Activated T-helper 2 cell treated with anti-CD3 and anti-CD28 coated beads, Interferon-gamma antibody, Interleukin-2, Interleukin-4, amounts not matched to agents 10 μg/mL and 5 μg/mL and 100 μg/mL, durations not matched to agents 14 hours and 24 hours and 36 hours (primary cell): ENCODE measurements at regions not wholly inside any gene's neighbourhood (a gene's known extent, or its start where the extent isn't known, plus 50 kb on each side); places are given as distances from the start of the nearest gene placed in this dataset.
"Not testable (repeated sequence)": the region's sequence is repeated elsewhere in the genome, so short reads cannot be mapped to it uniquely, and the experiment has no call there.

Source experiments
- DNase-seq: peaks from one replicate; pipeline ENCODE4 v3.0.0; 2021; ENCODE audit warnings: low spot score
- H3K27ac Mint-ChIP-seq: one replicate; pipeline ENCODE4 v1.8.0; 2021; ENCODE audit warnings: mixed read lengths
- H3K27me3 Mint-ChIP-seq: one replicate; pipeline ENCODE4 v1.8.0; 2021; ENCODE audit warnings: low read depth, mixed read lengths
- H3K36me3 Mint-ChIP-seq: one replicate; pipeline ENCODE4 v1.8.0; 2021; ENCODE audit warnings: low read depth, mixed read lengths
- H3K4me1 Mint-ChIP-seq: one replicate; pipeline ENCODE4 v1.8.0; 2021; ENCODE audit warnings: low read depth, mixed read lengths
- H3K4me3 Mint-ChIP-seq: one replicate; pipeline ENCODE4 v1.8.0; 2021; ENCODE audit warnings: low read depth, mild to moderate bottlenecking, moderate library complexity, mixed read lengths
- H3K9me3 Mint-ChIP-seq: one replicate; pipeline ENCODE4 v1.8.0; 2021; ENCODE audit warnings: mixed read lengths
- intact Hi-C: fragments of 100-400 bp; cut with micrococcal nuclease; formaldehyde crosslinking; loops from one replicate; pipeline ENCODE4 v1.15.1; 2023

GRCh38 chr5:40220260-40220659, 459.5 kb upstream of the PTGER4 start:
- Mint-ChIP-seq H3K4me1 (peaks cover 50% of the 10 kb centered on the region), H3K9me3 (peaks cover 25% of the 10 kb centered on the region)
- intact Hi-C loops: loop anchor here (10.0 kb wide), 2 partner anchors 275 to 1045 kb away; no protein-coding TSS in a partner anchor

DNA sequence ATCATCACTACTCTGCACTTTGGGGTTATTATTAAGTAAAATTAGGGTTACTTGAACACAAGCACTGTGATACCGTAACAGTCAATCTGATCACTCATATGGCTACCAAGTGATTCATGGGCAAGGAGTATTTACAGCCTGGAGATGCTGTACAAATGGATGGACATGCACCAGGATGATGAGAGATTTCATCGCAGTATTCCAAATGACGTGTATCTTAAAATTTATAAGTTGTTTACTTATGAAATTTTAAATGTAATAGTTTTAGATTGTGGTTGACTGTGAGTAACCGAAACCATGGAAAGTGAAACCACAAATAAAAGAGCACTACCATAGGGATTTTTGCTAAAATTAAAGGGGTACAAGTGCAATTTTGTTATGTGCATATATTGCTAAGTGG, 462.2 kb upstream of the PTGER4 start:
- Mint-ChIP-seq H3K36me3 (peaks cover 37% of the 10 kb centered on the region), H3K9me3 (peaks cover 25% of the 10 kb centered on the region), H3K4me3 (no peak overlapping the region), H3K4me1 (peaks cover 33% of the 10 kb centered on the region), H3K27me3 (no peaks in the 10 kb centered on the region), H3K27ac (no peak overlapping the region)
- intact Hi-C loops: no loop called here
- no peak for DNase-seq

More at GRCh38 chr5:40220260-40220659, 459.5 kb upstream of the PTGER4 start:
- no peak overlapping the region for H3K27ac Mint-ChIP-seq
- DNase-seq: no peak
- H3K36me3 Mint-ChIP-seq: peaks cover 37% of the 10 kb centered on the region
- H3K27me3 Mint-ChIP-seq: no peaks in the 10 kb centered on the region
- H3K4me3 Mint-ChIP-seq: no peak overlapping the region

DNA sequence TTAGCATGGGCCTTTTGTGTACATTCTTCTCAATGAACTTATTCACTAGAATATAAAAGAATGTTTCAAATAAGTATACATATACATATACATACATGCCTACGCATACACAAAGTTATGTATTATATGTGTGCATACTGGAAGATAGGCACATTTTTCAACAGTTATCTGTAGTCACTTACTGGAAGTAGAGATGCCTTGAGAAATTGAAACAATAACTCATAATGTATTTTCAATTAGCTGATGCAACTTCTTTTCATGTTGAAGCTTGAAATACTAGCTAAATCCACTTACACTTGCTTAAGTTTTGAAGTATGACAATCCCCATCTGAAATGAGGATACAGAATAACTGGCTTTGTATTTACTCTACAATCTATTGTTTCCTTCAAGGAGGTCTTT, 469.0 kb upstream of the PTGER4 start:
- peaks cover 33% of the 10 kb centered on the region for H3K9me3 Mint-ChIP-seq
- peaks cover 28% of the 10 kb centered on the region for H3K36me3 Mint-ChIP-seq
- peaks cover 23% of the 10 kb centered on the region for H3K4me1 Mint-ChIP-seq
- no peak overlapping the region for H3K4me3 Mint-ChIP-seq
- H3K27ac Mint-ChIP-seq: no peak overlapping the region
- H3K27me3 Mint-ChIP-seq: no peaks in the 10 kb centered on the region
- intact Hi-C loops: no loop called here
- DNase-seq: no peak

DNA sequence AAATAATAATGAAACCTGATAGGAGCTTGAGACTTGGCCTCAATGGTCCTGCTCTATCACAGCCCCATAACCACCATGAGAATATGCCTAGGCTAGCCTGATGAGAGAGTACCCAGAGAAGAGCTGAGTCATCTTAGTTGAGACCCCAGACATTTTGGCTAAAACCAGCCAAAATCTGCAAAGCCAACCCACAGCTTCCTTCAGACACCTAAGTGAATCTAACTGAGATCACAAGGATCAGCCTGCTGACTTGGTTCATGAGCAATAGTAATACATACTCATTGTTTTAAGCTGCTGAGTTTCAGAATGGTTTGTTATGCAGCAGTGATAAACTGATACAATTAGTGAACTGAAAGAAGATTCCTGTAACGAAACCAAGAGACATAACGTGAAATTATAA, 473.7 kb upstream of the PTGER4 start:
- intact Hi-C loops: no loop called here
- H3K9me3 Mint-ChIP-seq: peaks cover 33% of the 10 kb centered on the region
- H3K4me1 Mint-ChIP-seq: peaks cover 30% of the 10 kb centered on the region
- no peak for DNase-seq
- H3K4me3 Mint-ChIP-seq: no peak overlapping the region
- no peak overlapping the region for H3K27ac Mint-ChIP-seq
- H3K27me3 Mint-ChIP-seq: no peaks in the 10 kb centered on the region
- peaks cover 32% of the 10 kb centered on the region for H3K36me3 Mint-ChIP-seq

GRCh38 chr5:40204144-40204543, 475.6 kb upstream of the PTGER4 start:
- DNase-seq: no peak
- Mint-ChIP-seq H3K27me3 (no peaks in the 10 kb centered on the region), H3K36me3 (peaks cover 26% of the 10 kb centered on the region), H3K4me3 (no peak overlapping the region), H3K4me1 (peaks cover 24% of the 10 kb centered on the region), H3K27ac (no peak overlapping the region), H3K9me3 (peaks cover 28% of the 10 kb centered on the region)
- intact Hi-C loops: no loop called here

DNA sequence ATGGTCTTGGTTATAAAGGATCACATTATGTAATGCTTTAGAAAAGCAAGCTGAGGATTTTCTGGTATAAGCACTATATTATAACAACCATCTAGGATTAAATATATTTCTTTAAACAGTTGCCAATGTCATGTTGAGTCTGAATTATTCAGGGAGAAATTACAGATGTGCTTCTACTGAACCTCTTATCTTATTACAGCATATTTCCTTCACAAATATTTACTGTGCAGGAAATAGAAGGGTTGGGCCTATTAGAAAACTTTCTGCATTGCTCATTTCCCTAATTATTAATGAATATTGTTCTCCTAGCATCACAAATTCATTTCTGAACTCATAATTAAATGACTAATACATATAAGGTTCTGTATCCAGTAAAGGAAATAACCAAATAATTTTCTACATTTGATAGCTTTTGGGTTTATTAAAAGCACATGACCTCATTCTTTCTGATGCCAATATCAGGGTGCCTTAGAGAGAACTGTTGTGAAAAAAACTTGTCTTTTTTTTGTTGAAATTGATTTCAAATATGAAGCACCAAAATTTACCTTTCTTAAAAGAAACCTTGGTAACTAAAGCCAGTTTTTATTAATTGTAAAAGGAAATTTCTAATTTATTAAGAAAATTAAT, 476.8 kb upstream of the PTGER4 start:
- DNase-seq: no peak
- peaks cover 18% of the 10 kb centered on the region for H3K36me3 Mint-ChIP-seq
- H3K4me1 Mint-ChIP-seq: peaks cover 19% of the 10 kb centered on the region
- no peak overlapping the region for H3K4me3 Mint-ChIP-seq
- no peak overlapping the region for H3K27ac Mint-ChIP-seq
- H3K9me3 Mint-ChIP-seq: peaks cover 23% of the 10 kb centered on the region
- intact Hi-C loops: no loop called here
- H3K27me3 Mint-ChIP-seq: no peaks in the 10 kb centered on the region

GRCh38 chr5:40198736-40199135, 481.0 kb upstream of the PTGER4 start:
- no peak overlapping the region for H3K27ac Mint-ChIP-seq
- peaks cover 6% of the 10 kb centered on the region for H3K36me3 Mint-ChIP-seq
- peaks cover 5% of the 10 kb centered on the region for H3K4me1 Mint-ChIP-seq
- no peak for DNase-seq
- H3K4me3 Mint-ChIP-seq: no peak overlapping the region
- no peaks in the 10 kb centered on the region for H3K27me3 Mint-ChIP-seq
- H3K9me3 Mint-ChIP-seq: peaks cover 21% of the 10 kb centered on the region
- intact Hi-C loops: no loop called here

DNA sequence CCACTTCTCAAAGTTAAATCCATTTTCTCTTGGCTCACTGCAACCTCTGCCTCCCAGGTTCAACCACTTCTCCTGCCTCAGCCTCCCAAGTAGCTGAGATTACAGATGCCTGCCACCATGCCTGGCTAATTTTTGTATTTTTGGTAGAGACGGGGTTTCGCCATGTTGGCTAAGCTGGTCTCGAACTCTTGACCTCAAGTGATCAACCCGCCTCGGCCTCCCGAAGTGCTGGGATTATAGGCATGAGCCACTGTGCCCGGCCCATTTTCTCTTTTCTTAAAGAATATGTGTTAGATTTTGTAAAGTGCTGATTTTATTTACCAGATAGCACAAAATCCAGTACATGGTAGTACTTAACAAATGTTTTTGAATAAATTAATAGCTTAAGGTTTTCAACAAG, 484.1 kb upstream of the PTGER4 start:
- H3K27me3 Mint-ChIP-seq, DNase-seq, H3K36me3 Mint-ChIP-seq, intact Hi-C loops, H3K4me3 Mint-ChIP-seq, H3K27ac Mint-ChIP-seq, H3K4me1 Mint-ChIP-seq: not testable (repeated sequence)
- peaks cover 21% of the 10 kb centered on the region for H3K9me3 Mint-ChIP-seq

GRCh38 chr5:40191150-40191549, 488.6 kb upstream of the PTGER4 start:
- Mint-ChIP-seq H3K4me3 (no peak overlapping the region), H3K36me3 (peaks cover 2% of the 10 kb centered on the region), H3K27ac (no peak overlapping the region), H3K27me3 (no peaks in the 10 kb centered on the region), H3K9me3 (peaks cover 6% of the 10 kb centered on the region), H3K4me1 (no peaks in the 10 kb centered on the region)
- DNase-seq: no peak
- intact Hi-C loops: no loop called here

DNA sequence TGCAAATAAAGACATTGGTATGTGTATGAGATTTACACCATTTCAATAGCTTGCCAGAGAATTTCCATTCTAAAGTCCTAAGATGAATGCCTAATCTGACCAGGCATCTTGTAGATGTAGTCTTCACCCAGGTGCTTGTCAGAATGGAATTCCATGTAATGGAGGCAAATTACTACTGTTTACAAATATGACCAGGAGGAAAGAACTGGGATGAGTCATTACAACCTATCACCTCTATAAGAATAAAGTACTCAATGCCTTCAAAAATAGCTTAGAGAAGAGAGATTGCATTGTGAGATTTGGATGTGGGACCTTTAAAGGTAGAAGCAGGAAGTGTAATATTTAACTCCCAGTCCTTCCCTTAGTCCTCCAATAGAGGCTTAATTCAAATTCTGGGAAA, 507.0 kb upstream of the PTGER4 start:
- Mint-ChIP-seq H3K9me3 (peaks cover 56% of the 10 kb centered on the region), H3K4me3 (no peak overlapping the region), H3K4me1 (peaks cover 5% of the 10 kb centered on the region), H3K36me3 (peaks cover 34% of the 10 kb centered on the region), H3K27me3 (no peaks in the 10 kb centered on the region), H3K27ac (no peak overlapping the region)
- intact Hi-C loops: no loop called here
- DNase-seq: no peak

- Mint-ChIP-seq H3K4me3 (no peak overlapping the region), H3K36me3 (peaks cover 34% of the 10 kb centered on the region), H3K27me3 (no peaks in the 10 kb centered on the region), H3K27ac (no peak overlapping the region), H3K9me3 (peaks cover 58% of the 10 kb centered on the region), H3K4me1 (peaks cover 5% of the 10 kb centered on the region)
- no peak for DNase-seq
- intact Hi-C loops: no loop called here
Observed at GRCh38 chr5:40171971-40172370, 507.7 kb upstream of the PTGER4 start.

DNA sequence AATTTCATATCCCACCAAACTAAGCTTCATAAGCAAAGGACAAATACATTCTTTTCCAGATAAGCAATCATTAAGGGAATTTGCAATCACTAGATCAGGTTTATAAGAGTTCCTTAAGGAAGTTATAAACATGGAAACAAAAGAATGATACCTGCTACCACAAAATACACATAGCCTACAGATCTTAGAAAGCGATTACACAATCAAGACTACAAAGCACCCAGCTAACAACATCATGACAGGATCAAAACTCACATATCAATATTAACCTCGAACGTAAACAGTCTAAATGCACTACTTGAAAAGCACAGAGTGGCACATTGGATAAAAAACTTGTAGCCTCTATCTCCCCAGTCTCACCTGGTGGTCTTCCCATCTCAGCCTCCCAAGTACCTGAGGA, 512.4 kb upstream of the PTGER4 start:
- Mint-ChIP-seq H3K4me3 (no peak overlapping the region), H3K27ac (no peak overlapping the region), H3K36me3 (peaks cover 16% of the 10 kb centered on the region), H3K4me1 (peaks cover 10% of the 10 kb centered on the region), H3K9me3 (peaks cover 28% of the 10 kb centered on the region), H3K27me3 (no peaks in the 10 kb centered on the region)
- intact Hi-C loops: loop anchor here (2.0 kb wide), 2 partner anchors 512 to 522 kb away; partner anchors contain the start of gene PTGER4
- DNase-seq: no peak

- H3K27me3 Mint-ChIP-seq: no peaks in the 10 kb centered on the region
- DNase-seq: no peak
- peaks cover 28% of the 10 kb centered on the region for H3K9me3 Mint-ChIP-seq
- no peak overlapping the region for H3K4me3 Mint-ChIP-seq
- intact Hi-C loops: loop anchor here (2.0 kb wide), 2 partner anchors 512 to 522 kb away; partner anchors contain the start of gene PTGER4
- H3K36me3 Mint-ChIP-seq: peaks cover 16% of the 10 kb centered on the region
- no peak overlapping the region for H3K27ac Mint-ChIP-seq
- H3K4me1 Mint-ChIP-seq: peaks cover 10% of the 10 kb centered on the region
Observed at GRCh38 chr5:40166802-40167201, 512.9 kb upstream of the PTGER4 start.
